ENCODE measurements at regions not wholly inside any gene's neighbourhood (a gene's known extent, or its start where the extent isn't known, plus 50 kb on each side); places are given as distances from the start of the nearest gene placed in this dataset.

DNA sequence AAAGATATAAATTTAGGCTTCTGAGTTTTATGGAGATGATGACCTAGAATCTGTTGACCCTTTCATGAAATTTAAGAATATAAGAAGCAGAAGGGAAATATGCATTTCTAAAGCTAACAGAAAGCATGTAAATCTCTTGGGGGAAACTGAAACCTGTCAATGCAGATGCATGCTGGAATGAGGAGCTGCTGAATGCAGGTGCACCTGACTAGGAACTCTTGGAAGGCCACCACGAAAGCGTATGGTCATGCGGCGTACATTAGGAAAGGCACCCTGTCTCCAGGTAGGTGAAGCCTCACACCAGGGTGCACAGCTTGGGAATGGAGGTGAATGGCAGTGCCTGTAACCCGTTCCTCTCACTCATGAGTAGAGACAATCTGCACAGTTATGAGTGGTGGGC is 309.7 kb downstream of the SEC16B start:
- no peaks in the 10 kb centered on the region for H3K27me3 Mint-ChIP-seq

DNA sequence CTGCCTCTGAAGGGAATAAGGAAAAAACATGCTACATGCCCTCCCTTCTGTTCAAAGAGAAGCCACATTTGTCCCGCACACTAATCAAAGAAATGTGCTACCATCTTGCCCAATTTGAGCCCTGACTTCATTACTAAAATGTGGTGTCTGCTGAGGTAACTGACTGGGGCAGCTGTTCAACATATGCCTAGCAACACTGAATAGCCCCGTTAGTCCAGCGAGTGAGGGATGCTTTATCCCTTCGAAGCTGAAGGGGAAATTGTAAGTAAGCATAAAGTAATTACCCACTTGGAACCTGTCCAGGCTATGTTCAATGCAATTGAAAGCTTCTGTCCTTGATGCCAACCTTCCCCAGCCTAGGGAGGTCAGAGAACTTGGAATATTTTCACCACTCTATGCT is 310.6 kb downstream of the SEC16B start:
- TF ChIP-seq, protein P1, sequence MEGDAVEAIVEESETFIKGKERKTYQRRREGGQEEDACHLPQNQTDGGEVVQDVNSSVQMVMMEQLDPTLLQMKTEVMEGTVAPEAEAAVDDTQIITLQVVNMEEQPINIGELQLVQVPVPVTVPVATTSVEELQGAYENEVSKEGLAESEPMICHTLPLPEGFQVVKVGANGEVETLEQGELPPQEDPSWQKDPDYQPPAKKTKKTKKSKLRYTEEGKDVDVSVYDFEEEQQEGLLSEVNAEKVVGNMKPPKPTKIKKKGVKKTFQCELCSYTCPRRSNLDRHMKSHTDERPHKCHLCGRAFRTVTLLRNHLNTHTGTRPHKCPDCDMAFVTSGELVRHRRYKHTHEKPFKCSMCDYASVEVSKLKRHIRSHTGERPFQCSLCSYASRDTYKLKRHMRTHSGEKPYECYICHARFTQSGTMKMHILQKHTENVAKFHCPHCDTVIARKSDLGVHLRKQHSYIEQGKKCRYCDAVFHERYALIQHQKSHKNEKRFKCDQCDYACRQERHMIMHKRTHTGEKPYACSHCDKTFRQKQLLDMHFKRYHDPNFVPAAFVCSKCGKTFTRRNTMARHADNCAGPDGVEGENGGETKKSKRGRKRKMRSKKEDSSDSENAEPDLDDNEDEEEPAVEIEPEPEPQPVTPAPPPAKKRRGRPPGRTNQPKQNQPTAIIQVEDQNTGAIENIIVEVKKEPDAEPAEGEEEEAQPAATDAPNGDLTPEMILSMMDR (conservative IDR thresholded peaks at IDR 0.05): no peak
- Mint-ChIP-seq H3K9me3 (peaks cover 6% of the 10 kb centered on the region), H3K4me3 (no peak overlapping the region), H3K4me1 (ENCODE audit: unreplicated experiment) (no peaks in the 10 kb centered on the region), H3K36me3 (no peaks in the 10 kb centered on the region), H3K27me3 (no peaks in the 10 kb centered on the region), H3K27ac (no peak overlapping the region)
- DNase-seq (ENCODE audit: extremely low spot score, unreplicated experiment): no peak

More for the DNA sequence above, 309.7 kb downstream of the SEC16B start:
- Mint-ChIP-seq H3K9me3 (peaks cover 6% of the 10 kb centered on the region), H3K4me1 (ENCODE audit: unreplicated experiment) (no peaks in the 10 kb centered on the region), H3K4me3 (no peak overlapping the region), H3K36me3 (no peaks in the 10 kb centered on the region), H3K27ac (no peak overlapping the region)
- TF ChIP-seq, protein P1 (conservative IDR thresholded peaks at IDR 0.05): no peak
- DNase-seq (ENCODE audit: extremely low spot score, unreplicated experiment): no peak

DNA sequence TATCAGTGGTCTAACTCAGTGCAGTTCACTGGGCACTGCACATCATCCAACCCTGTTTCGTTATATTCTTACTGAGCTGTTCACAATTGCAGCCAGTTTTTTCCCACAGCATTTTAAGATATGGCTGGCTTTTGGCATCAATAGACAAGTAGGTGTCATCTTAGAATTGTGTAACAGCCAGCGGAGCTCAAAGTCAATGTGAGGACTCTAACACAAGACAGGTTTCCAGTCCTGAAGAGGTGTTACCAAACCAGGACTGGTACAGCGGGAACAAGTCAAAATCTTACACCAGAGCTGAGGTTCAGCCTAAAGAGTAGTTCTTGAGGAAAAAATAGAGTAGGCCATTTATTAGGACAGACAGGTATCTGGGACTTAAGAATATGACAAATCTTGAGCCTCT is 313.3 kb downstream of the SEC16B start:
- H3K9me3 Mint-ChIP-seq: peaks cover 8% of the 10 kb centered on the region
- DNase-seq (ENCODE audit: extremely low spot score, unreplicated experiment): no peak
- TF ChIP-seq, protein P1 (conservative IDR thresholded peaks at IDR 0.05): no peak
- no peak overlapping the region for H3K4me3 Mint-ChIP-seq
- H3K36me3 Mint-ChIP-seq: no peaks in the 10 kb centered on the region
- H3K4me1 Mint-ChIP-seq (ENCODE audit: unreplicated experiment): no peaks in the 10 kb centered on the region
- H3K27ac Mint-ChIP-seq: no peak overlapping the region
- H3K27me3 Mint-ChIP-seq: no peaks in the 10 kb centered on the region

DNA sequence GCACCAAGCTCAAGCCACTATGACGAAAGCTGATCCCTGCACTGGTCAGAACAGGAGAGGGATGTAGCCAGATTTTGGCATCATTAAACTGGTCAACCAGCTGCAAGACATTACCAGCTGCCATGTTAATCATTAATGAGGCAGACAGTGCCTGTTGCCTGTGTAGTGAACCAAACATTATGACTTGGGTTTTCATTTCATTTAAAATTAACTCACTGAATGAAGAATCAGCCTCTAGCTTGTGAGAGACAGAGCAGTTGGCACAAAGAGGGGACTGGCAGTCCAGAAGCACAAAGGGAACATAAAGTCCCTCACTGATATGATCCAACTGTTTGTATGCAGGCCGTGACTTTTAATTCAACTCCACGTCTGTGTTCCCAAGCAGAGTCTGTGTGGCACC is 318.9 kb downstream of the SEC16B start:
- H3K4me3 Mint-ChIP-seq: no peak overlapping the region
- no peak for DNase-seq (ENCODE audit: extremely low spot score, unreplicated experiment)
- H3K27ac Mint-ChIP-seq: no peak overlapping the region
- TF ChIP-seq, protein P1 (conservative IDR thresholded peaks at IDR 0.05): no peak
- H3K27me3 Mint-ChIP-seq: no peaks in the 10 kb centered on the region
- no peaks in the 10 kb centered on the region for H3K4me1 Mint-ChIP-seq (ENCODE audit: unreplicated experiment)
- H3K9me3 Mint-ChIP-seq: peaks cover 3% of the 10 kb centered on the region
- no peaks in the 10 kb centered on the region for H3K36me3 Mint-ChIP-seq

DNA sequence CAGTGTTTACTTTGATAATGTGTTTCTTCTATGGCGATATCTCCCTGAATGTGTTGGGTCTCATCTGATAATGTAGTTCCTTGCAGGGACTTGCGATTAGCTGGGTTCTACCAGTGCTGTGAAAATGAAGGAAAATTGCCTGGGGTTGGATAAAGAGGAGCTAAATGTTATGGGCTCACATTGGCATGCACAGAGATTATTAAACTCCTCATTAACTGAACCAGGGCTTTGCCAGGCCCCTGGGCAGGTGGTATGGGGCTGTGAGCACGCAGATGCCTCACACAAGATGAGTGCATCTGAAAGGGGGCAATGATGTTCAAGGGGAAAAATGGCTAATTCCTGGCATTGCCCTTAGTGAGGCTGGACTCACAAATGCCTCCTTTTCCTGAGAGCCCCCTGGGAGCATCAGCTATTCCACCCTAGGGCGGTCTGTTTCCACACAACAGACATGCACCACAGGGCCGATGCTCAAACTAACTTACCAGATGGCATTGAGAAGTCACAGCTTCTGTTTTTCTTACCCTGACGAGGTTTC is 321.1 kb downstream of the SEC16B start:
- Mint-ChIP-seq H3K27me3 (no peaks in the 10 kb centered on the region), H3K9me3 (peaks cover 3% of the 10 kb centered on the region), H3K4me1 (ENCODE audit: unreplicated experiment) (no peaks in the 10 kb centered on the region), H3K36me3 (no peaks in the 10 kb centered on the region), H3K27ac (no peak overlapping the region), H3K4me3 (no peak overlapping the region)
- TF ChIP-seq, protein P1 (conservative IDR thresholded peaks at IDR 0.05): no peak
- no peak for DNase-seq (ENCODE audit: extremely low spot score, unreplicated experiment)

DNA sequence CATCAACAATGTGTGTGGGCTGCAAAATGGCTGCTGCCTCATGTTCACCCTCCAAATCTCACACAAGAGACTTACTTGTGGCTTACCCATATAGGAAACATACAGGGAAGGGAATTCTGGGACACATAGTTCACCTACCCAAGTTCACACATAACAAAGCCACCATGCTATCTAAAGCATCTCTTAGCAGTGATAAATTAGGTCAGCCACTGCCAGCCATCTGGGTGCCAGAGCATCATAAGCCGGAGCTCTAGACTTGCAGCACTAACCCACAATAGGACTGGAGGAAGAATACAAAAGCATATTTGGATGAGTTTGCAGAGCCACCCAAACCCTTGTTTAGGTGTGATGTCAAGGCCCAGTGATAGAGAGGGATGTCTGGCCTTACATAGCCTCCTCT is 321.7 kb downstream of the SEC16B start:
- no peaks in the 10 kb centered on the region for H3K4me1 Mint-ChIP-seq (ENCODE audit: unreplicated experiment)
- H3K36me3 Mint-ChIP-seq: no peaks in the 10 kb centered on the region
- no peak for DNase-seq (ENCODE audit: extremely low spot score, unreplicated experiment)
- TF ChIP-seq, protein P1 (conservative IDR thresholded peaks at IDR 0.05): no peak
- H3K27me3 Mint-ChIP-seq: peaks cover 3% of the 10 kb centered on the region
- H3K4me3 Mint-ChIP-seq: no peak overlapping the region
- H3K27ac Mint-ChIP-seq: no peak overlapping the region
- H3K9me3 Mint-ChIP-seq: peaks cover 3% of the 10 kb centered on the region
